Testis (tissue), 2 donors: ENCODE measurements at regions not wholly inside any gene's neighbourhood (a gene's known extent, or its start where the extent isn't known, plus 50 kb on each side); places are given as distances from the start of the nearest gene placed in this dataset.

Source experiments
- CTCF ChIP-seq, 3 experiments: fragments of 450-650 bp in 2 of 3; fragments of 200-600 bp in 1 of 3; sonication (generic) in 1 of 3; IDR thresholded peaks; one replicate each; pipeline ENCODE4 v1.5.1; 2016 to 2019; ENCODE audit warnings: antibody characterized with exemption in 3 of 3, mild to moderate bottlenecking in 2 of 3, moderate library complexity in 1 of 3
- POLR2A ChIP-seq: fragments of 450-650 bp; IDR thresholded peaks from one replicate; pipeline ENCODE4 v1.6.1; 2017; ENCODE audit warnings: antibody characterized with exemption, mild to moderate bottlenecking, moderate library complexity

DNA sequence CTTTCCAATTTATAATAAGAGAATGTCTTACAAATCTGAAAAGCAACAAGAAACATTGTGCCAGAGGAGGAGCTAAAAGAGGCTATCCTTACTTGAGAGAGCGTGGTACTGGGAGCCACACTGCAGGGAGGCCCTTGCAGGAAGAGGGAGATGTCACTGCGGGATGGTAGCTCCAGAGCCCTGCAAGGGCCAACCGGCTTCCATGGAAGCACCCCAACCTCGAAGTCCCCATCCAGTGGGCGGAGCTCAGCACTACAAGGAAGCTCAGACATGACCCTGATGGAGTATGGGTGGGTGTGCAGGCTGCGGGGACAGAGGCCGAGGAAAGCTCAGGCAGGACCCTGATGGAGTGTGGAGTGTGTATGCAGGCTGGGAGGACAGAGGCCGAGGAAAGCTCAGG is 57.8 kb upstream of the RPS6KA2 start:
- TF ChIP-seq CTCF (IDR thresholded peaks at IDR 0.05) (no peak), POLR2A (no peak)
